ENCODE measurements at regions not wholly inside any gene's neighbourhood (a gene's known extent, or its start where the extent isn't known, plus 50 kb on each side); places are given as distances from the start of the nearest gene placed in this dataset.

GRCh38 chr9:26758655-26759054, 133.9 kb downstream of the CAAP1 start:
- TF ChIP-seq ISL1 (CRISPR knock-in tag; IDR thresholded peaks at IDR 0.05) = no peak
- no peak for TF ChIP-seq OSR1 (CRISPR knock-in tag; IDR thresholded peaks at IDR 0.05)
- ATAC-seq = no peak

GRCh38 chr9:26756881-26757280, 135.7 kb downstream of the CAAP1 start:
- no peak for ATAC-seq

DNA sequence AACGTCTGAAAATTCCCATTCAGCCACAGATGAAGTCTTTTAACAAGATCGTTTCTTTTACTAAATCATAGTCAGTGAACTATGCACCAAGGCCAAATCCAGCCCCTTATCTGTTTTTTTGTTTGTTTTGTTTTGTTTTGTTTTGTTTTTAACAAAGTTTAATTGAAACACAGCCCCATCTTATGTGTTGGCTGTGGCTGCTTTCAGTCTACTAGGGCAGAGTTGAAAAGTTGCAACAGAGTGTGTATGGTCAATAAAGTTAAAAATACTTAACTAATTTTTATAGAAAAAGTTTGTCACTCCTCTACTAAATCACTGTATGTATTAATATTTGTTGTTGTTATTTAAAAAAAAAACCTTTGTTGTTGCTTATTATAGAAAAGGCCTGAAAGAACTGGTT, 137.1 kb downstream of the CAAP1 start:
- no peak for TF ChIP-seq ZFP3 (CRISPR knock-in tag; IDR thresholded peaks at IDR 0.05)
- TF ChIP-seq, protein P1, sequence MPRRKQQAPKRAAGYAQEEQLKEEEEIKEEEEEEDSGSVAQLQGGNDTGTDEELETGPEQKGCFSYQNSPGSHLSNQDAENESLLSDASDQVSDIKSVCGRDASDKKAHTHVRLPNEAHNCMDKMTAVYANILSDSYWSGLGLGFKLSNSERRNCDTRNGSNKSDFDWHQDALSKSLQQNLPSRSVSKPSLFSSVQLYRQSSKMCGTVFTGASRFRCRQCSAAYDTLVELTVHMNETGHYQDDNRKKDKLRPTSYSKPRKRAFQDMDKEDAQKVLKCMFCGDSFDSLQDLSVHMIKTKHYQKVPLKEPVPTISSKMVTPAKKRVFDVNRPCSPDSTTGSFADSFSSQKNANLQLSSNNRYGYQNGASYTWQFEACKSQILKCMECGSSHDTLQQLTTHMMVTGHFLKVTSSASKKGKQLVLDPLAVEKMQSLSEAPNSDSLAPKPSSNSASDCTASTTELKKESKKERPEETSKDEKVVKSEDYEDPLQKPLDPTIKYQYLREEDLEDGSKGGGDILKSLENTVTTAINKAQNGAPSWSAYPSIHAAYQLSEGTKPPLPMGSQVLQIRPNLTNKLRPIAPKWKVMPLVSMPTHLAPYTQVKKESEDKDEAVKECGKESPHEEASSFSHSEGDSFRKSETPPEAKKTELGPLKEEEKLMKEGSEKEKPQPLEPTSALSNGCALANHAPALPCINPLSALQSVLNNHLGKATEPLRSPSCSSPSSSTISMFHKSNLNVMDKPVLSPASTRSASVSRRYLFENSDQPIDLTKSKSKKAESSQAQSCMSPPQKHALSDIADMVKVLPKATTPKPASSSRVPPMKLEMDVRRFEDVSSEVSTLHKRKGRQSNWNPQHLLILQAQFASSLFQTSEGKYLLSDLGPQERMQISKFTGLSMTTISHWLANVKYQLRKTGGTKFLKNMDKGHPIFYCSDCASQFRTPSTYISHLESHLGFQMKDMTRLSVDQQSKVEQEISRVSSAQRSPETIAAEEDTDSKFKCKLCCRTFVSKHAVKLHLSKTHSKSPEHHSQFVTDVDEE (CRISPR knock-in tag; IDR thresholded peaks at IDR 0.05) = no peak
- no peak for TF ChIP-seq TCF4 (CRISPR knock-in tag; IDR thresholded peaks at IDR 0.05; ENCODE audit: borderline replicate concordance)
- ATAC-seq = no peak

More at GRCh38 chr9:26756881-26757280, 135.7 kb downstream of the CAAP1 start:
- TF ChIP-seq BACH2 (CRISPR knock-in tag; IDR thresholded peaks at IDR 0.05; ENCODE audit: borderline replicate concordance) (no peak), OSR1 (CRISPR knock-in tag; IDR thresholded peaks at IDR 0.05) (no peak), POU6F1 (CRISPR knock-in tag; IDR thresholded peaks at IDR 0.05; ENCODE audit: borderline replicate concordance, low read depth) (no peak), ZC3H10 (CRISPR knock-in tag; IDR thresholded peaks at IDR 0.05) (no peak), CSRNP3 (CRISPR knock-in tag; IDR thresholded peaks at IDR 0.05) (no peak), PPARA (CRISPR knock-in tag; IDR thresholded peaks at IDR 0.05; ENCODE audit: borderline replicate concordance) (no peak), ISL1 (CRISPR knock-in tag; IDR thresholded peaks at IDR 0.05) (no peak), ESRRG (CRISPR knock-in tag; IDR thresholded peaks at IDR 0.05) (no peak)
- TF ChIP-seq, protein P1 (CRISPR knock-in tag; IDR thresholded peaks at IDR 0.05) = no peak

DNA sequence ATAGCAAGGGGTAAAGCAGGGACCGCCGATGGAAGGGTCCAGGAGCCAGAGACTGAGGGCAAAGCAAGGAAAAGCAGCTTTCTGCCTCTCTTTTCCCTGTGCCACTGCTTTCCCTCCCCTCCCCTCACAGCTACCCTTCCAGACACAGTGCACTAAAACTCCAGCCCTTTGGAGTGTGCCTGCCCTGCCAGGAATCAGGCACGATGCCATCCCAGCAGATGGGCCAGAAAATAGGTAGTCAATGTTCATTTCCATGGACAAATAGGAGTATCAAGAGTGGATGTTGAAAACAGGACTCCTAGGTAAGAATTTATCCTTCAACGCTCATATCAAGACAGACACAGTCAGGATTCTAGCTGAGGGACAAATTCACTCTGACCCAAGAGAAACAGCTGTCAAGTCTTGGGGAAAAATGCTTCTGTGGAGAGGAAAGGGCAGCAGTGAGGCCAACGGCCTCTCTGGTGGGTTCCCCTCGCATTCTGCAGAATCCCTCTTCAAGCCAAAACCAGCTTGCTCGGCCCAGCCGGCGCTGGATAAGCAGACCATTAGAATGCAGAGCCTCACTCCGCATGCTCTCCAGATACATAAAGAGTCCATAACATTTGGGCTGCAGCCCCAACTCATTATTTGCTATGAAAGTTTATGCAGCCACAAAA, 138.0 kb downstream of the CAAP1 start:
- no peak for ATAC-seq
- no peak for TF ChIP-seq ISL1 (CRISPR knock-in tag; IDR thresholded peaks at IDR 0.05)
- no peak for TF ChIP-seq ZNF565 (CRISPR knock-in tag; conservative IDR thresholded peaks at IDR 0.05; ENCODE audit: low read depth)
- no peak for TF ChIP-seq GLIS3 (CRISPR knock-in tag; IDR thresholded peaks at IDR 0.05)
- TF ChIP-seq OSR1 (CRISPR knock-in tag; IDR thresholded peaks at IDR 0.05) = no peak
- TF ChIP-seq BACH2 (CRISPR knock-in tag; IDR thresholded peaks at IDR 0.05; ENCODE audit: borderline replicate concordance) = no peak
- TF ChIP-seq ZNF8 (CRISPR knock-in tag; IDR thresholded peaks at IDR 0.05) = no peak
- TF ChIP-seq POU6F1 (CRISPR knock-in tag; IDR thresholded peaks at IDR 0.05; ENCODE audit: borderline replicate concordance, low read depth) = no peak
- no peak for TF ChIP-seq ZFP30 (CRISPR knock-in tag; IDR thresholded peaks at IDR 0.05)

All from SK-N-SH treated with all-trans-retinoic acid at 6 μM for 48 hours (cell line).